GM12872 (cell line): ENCODE measurements at regions not wholly inside any gene's neighbourhood (a gene's known extent, or its start where the extent isn't known, plus 50 kb on each side); places are given as distances from the start of the nearest gene placed in this dataset.

Experiments used
- CTCF ChIP-seq: IDR thresholded peaks from 3 replicates; pipeline ENCODE4 v1.5.1; 2011; ENCODE audit warnings: low read depth, mild to moderate bottlenecking, low read length, moderate library complexity; ENCODE audit not compliant: insufficient read depth

GRCh38 chr13:22861958-22862466 is 318.8 kb upstream of the SGCG start:
- TF ChIP-seq CTCF, result no peak

- TF ChIP-seq CTCF, result no peak
Measured at GRCh38 chr13:22862478-22862877, 318.3 kb upstream of the SGCG start.

- TF ChIP-seq CTCF, result no peak
Measured at GRCh38 chr13:22866221-22866620, 314.6 kb upstream of the SGCG start.

- no peak for TF ChIP-seq CTCF
Measured at GRCh38 chr13:22871231-22871630, 309.5 kb upstream of the SGCG start.

GRCh38 chr13:22874839-22875238 is 305.9 kb upstream of the SGCG start:
- TF ChIP-seq CTCF, result no peak

- no peak for TF ChIP-seq CTCF
Measured at GRCh38 chr13:22877421-22877820, 303.4 kb upstream of the SGCG start.

GRCh38 chr13:22880741-22881720 is 299.7 kb upstream of the SGCG start:
- TF ChIP-seq CTCF, result no peak
